ENCODE measurements at regions not wholly inside any gene's neighbourhood (a gene's known extent, or its start where the extent isn't known, plus 50 kb on each side); places are given as distances from the start of the nearest gene placed in this dataset.
A peak's percentile ranks its signal among the peaks of the same experiment; 100 is the strongest.

- in situ Hi-C loops (cut with HindIII; ENCODE audit: low sequenced_read_pairs): no loop called here
- no peak for DNase-seq (ENCODE audit: low read depth)
- no peak for TF ChIP-seq CTCF (IDR thresholded peaks at IDR 0.05; ENCODE audit: low read depth, low read length, missing control alignments)
- no peak overlapping the region for H3K4me3 ChIP-seq (ENCODE audit: low read depth, low read length)
Observed at GRCh38 chr9:115275753-115276152, 157.8 kb upstream of the TNC start.

GRCh38 chr9:115276621-115277020, 158.7 kb upstream of the TNC start:
- peak; percentile 67 for DNase-seq (ENCODE audit: low read depth)

GRCh38 chr9:115277301-115277700, 159.3 kb upstream of the TNC start:
- TF ChIP-seq CTCF (IDR thresholded peaks at IDR 0.05; ENCODE audit: low read depth, low read length, missing control alignments): no peak
- in situ Hi-C loops (cut with HindIII; ENCODE audit: low sequenced_read_pairs): no loop called here
- no peak overlapping the region for H3K4me3 ChIP-seq (ENCODE audit: low read depth, low read length)
- no peak for DNase-seq (ENCODE audit: low read depth)

More at GRCh38 chr9:115276621-115277020, 158.7 kb upstream of the TNC start:
- H3K4me3 ChIP-seq (ENCODE audit: low read depth, low read length): no peak overlapping the region
- in situ Hi-C loops (cut with HindIII; ENCODE audit: low sequenced_read_pairs): no loop called here
- TF ChIP-seq CTCF (IDR thresholded peaks at IDR 0.05; ENCODE audit: low read depth, low read length, missing control alignments): no peak

- no peak for DNase-seq (ENCODE audit: low read depth)
- in situ Hi-C loops (cut with HindIII; ENCODE audit: low sequenced_read_pairs): no loop called here
- H3K4me3 ChIP-seq (ENCODE audit: low read depth, low read length): no peak overlapping the region
- no peak for TF ChIP-seq CTCF (IDR thresholded peaks at IDR 0.05; ENCODE audit: low read depth, low read length, missing control alignments)
Observed at GRCh38 chr9:115278326-115279035, 160.5 kb upstream of the TNC start.

- DNase-seq (ENCODE audit: low read depth): no peak
- no peak for TF ChIP-seq CTCF (IDR thresholded peaks at IDR 0.05; ENCODE audit: low read depth, low read length, missing control alignments)
- in situ Hi-C loops (cut with HindIII; ENCODE audit: low sequenced_read_pairs): no loop called here
- H3K4me3 ChIP-seq (ENCODE audit: low read depth, low read length): no peak overlapping the region
Observed at GRCh38 chr9:115283395-115283794, 165.4 kb upstream of the TNC start.

- in situ Hi-C loops (cut with HindIII; ENCODE audit: low sequenced_read_pairs): no loop called here
- TF ChIP-seq CTCF (IDR thresholded peaks at IDR 0.05; ENCODE audit: low read depth, low read length, missing control alignments): no peak
- no peak overlapping the region for H3K4me3 ChIP-seq (ENCODE audit: low read depth, low read length)
- no peak for DNase-seq (ENCODE audit: low read depth)
Observed at GRCh38 chr9:115285836-115286235, 167.9 kb upstream of the TNC start.

Data from astrocyte of the cerebellum (primary cell).